OCI-LY3 (cell line): ENCODE measurements at regions not wholly inside any gene's neighbourhood (a gene's known extent, or its start where the extent isn't known, plus 50 kb on each side); places are given as distances from the start of the nearest gene placed in this dataset.

Source experiments
- H2AFZ ChIP-seq: fragments of 200-600, 300-600 bp; shearing (Covaris generic); 2 replicates; pipeline ENCODE4 v1.6.0; 2014; ENCODE audit warnings: antibody characterized with exemption, low read depth, low read length
- H3K27ac ChIP-seq: fragments of 200-600, 300-600 bp; sonication (generic); 2 replicates; pipeline ENCODE4 v1.5.1; 2014; ENCODE audit warnings: mild to moderate bottlenecking, low read length, moderate library complexity, mixed read lengths
- H3K27me3 ChIP-seq: fragments of 200-600, 300-600 bp; sonication (generic); 2 replicates; pipeline ENCODE4 v1.6.1; 2014; ENCODE audit warnings: low read depth, low read length, mixed read lengths
- H3K36me3 ChIP-seq: fragments of 200-600, 300-600 bp; sonication (generic); replicated peaks from 2 replicates; pipeline ENCODE3; 2014; ENCODE audit warnings: low read depth, low read length, mixed read lengths
- H3K4me1 ChIP-seq: fragments of 300-600, 200-600 bp; sonication (generic); 2 replicates; pipeline ENCODE4 v1.6.1; 2014; ENCODE audit warnings: low read length, mixed read lengths
- H3K4me2 ChIP-seq: fragments of 200-600, 300-600 bp; sonication (generic); 2 replicates; pipeline ENCODE4 v1.6.1; 2014; ENCODE audit warnings: low read length, mixed read lengths
- H3K4me3 ChIP-seq: fragments of 300-600, 200-600 bp; sonication (generic); 2 replicates; pipeline ENCODE4 v1.5.1; 2014; ENCODE audit warnings: antibody characterized with exemption, mild to moderate bottlenecking, low read length, moderate library complexity
- H3K79me2 ChIP-seq: fragments of 300-600, 200-600 bp; shearing (Covaris generic); 2 replicates; pipeline ENCODE4 v1.6.1; 2014; ENCODE audit warnings: mild to moderate bottlenecking, low read length, mixed read lengths
- H3K9ac ChIP-seq: fragments of 300-600, 200-600 bp; shearing (Covaris generic); 2 replicates; pipeline ENCODE4 v1.6.0; 2014; ENCODE audit warnings: mild to moderate bottlenecking, low read length, moderate library complexity
- H3K9me3 ChIP-seq: fragments of 200-600, 300-600 bp; shearing (Covaris generic); 2 replicates; pipeline ENCODE4 v1.6.1; 2014; ENCODE audit warnings: low read length, mixed read lengths; ENCODE audit not compliant: insufficient read depth
- H4K20me1 ChIP-seq: fragments of 200-600, 300-600 bp; sonication (generic); 2 replicates; pipeline ENCODE4 v1.6.1; 2016; ENCODE audit warnings: low read length, mixed read lengths; ENCODE audit not compliant: insufficient read depth
- EZH2phosphoT487 ChIP-seq: fragments of 200-600 bp; shearing (Covaris generic); IDR thresholded peaks from 2 replicates; pipeline ENCODE4 v1.6.1; 2018; ENCODE audit warnings: antibody characterized with exemption, mixed run types, low read depth
- TF ChIP-seq, protein P1 (sequence below): fragments of 200-600, 300-600 bp; sonication (generic); IDR thresholded peaks from 2 replicates; pipeline ENCODE4 v1.5.1; 2014; ENCODE audit warnings: antibody characterized with exemption, low read length, low read depth

DNA sequence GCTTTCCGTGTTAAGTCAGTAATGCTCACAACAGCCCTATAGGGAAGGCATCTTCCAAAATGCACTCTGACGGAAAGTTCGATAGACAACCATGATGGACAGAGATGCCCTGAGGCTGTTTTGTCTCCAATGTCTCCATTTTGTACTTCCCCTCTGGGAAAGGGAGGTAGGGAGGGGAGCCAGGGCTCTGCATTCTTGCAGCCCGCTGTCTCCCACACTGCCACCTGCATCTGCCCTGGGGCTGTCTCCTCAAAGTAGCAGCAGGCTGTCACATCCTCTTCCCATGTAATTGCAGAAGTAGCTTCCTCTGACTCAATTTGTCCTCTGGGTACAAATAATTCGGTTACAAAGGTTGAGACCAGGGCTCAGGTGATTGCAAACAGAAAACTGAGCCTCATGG is 131.4 kb downstream of the GPAM start:
- H3K9me3 ChIP-seq: no peaks in the 10 kb centered on the region
- H3K27me3 ChIP-seq: no peaks in the 10 kb centered on the region
- no peaks in the 10 kb centered on the region for H3K36me3 ChIP-seq
- no peak overlapping the region for H3K27ac ChIP-seq
- H3K9ac ChIP-seq: no peak overlapping the region
- no peaks in the 10 kb centered on the region for H4K20me1 ChIP-seq
- no peaks in the 10 kb centered on the region for H3K4me1 ChIP-seq
- no peak overlapping the region for H3K4me3 ChIP-seq
- no peak overlapping the region for H3K4me2 ChIP-seq
- no peak for TF ChIP-seq EZH2phosphoT487
- TF ChIP-seq, protein P1, sequence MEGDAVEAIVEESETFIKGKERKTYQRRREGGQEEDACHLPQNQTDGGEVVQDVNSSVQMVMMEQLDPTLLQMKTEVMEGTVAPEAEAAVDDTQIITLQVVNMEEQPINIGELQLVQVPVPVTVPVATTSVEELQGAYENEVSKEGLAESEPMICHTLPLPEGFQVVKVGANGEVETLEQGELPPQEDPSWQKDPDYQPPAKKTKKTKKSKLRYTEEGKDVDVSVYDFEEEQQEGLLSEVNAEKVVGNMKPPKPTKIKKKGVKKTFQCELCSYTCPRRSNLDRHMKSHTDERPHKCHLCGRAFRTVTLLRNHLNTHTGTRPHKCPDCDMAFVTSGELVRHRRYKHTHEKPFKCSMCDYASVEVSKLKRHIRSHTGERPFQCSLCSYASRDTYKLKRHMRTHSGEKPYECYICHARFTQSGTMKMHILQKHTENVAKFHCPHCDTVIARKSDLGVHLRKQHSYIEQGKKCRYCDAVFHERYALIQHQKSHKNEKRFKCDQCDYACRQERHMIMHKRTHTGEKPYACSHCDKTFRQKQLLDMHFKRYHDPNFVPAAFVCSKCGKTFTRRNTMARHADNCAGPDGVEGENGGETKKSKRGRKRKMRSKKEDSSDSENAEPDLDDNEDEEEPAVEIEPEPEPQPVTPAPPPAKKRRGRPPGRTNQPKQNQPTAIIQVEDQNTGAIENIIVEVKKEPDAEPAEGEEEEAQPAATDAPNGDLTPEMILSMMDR: no peak
- H2AFZ ChIP-seq: no peak overlapping the region
- H3K79me2 ChIP-seq: no peaks in the 10 kb centered on the region

- no peak overlapping the region for H3K27ac ChIP-seq
These were observed 129.7 kb downstream of the GPAM start for GRCh38 chr10:112053895-112054294.

GRCh38 chr10:112054516-112054915 is 129.0 kb downstream of the GPAM start:
- Histone ChIP-seq H3K79me2 (no peaks in the 10 kb centered on the region), H4K20me1 (no peaks in the 10 kb centered on the region), H3K4me1 (no peaks in the 10 kb centered on the region), H3K27me3 (no peaks in the 10 kb centered on the region), H3K4me2 (no peak overlapping the region), H3K9ac (no peak overlapping the region), H2AFZ (no peak overlapping the region), H3K4me3 (no peak overlapping the region), H3K36me3 (no peaks in the 10 kb centered on the region), H3K9me3 (no peaks in the 10 kb centered on the region), H3K27ac (no peak overlapping the region)
- TF ChIP-seq, protein P1: no peak
- no peak for TF ChIP-seq EZH2phosphoT487

More at GRCh38 chr10:112053895-112054294, 129.7 kb downstream of the GPAM start:
- H3K4me2 ChIP-seq: no peak overlapping the region
- H3K4me1 ChIP-seq: no peaks in the 10 kb centered on the region
- H3K9ac ChIP-seq: no peak overlapping the region
- no peak overlapping the region for H2AFZ ChIP-seq
- no peaks in the 10 kb centered on the region for H3K79me2 ChIP-seq
- no peaks in the 10 kb centered on the region for H3K36me3 ChIP-seq
- TF ChIP-seq EZH2phosphoT487: no peak
- no peaks in the 10 kb centered on the region for H3K9me3 ChIP-seq
- no peaks in the 10 kb centered on the region for H4K20me1 ChIP-seq
- no peak overlapping the region for H3K4me3 ChIP-seq
- H3K27me3 ChIP-seq: no peaks in the 10 kb centered on the region

- Histone ChIP-seq H3K9me3 (no peaks in the 10 kb centered on the region), H3K36me3 (no peaks in the 10 kb centered on the region), H3K4me1 (no peaks in the 10 kb centered on the region), H3K27me3 (no peaks in the 10 kb centered on the region), H3K9ac (no peak overlapping the region), H3K27ac (no peak overlapping the region), H4K20me1 (no peaks in the 10 kb centered on the region), H3K79me2 (no peaks in the 10 kb centered on the region), H2AFZ (no peak overlapping the region), H3K4me3 (no peak overlapping the region), H3K4me2 (no peak overlapping the region)
- TF ChIP-seq, protein P1: no peak
- no peak for TF ChIP-seq EZH2phosphoT487
These were observed 126.5 kb downstream of the GPAM start for GRCh38 chr10:112057072-112057471.

- H3K9ac ChIP-seq: no peak overlapping the region
- no peaks in the 10 kb centered on the region for H3K27me3 ChIP-seq
- H2AFZ ChIP-seq: no peak overlapping the region
- H3K4me1 ChIP-seq: no peaks in the 10 kb centered on the region
- H3K4me2 ChIP-seq: no peak overlapping the region
- H3K79me2 ChIP-seq: no peaks in the 10 kb centered on the region
- H3K9me3 ChIP-seq: no peaks in the 10 kb centered on the region
- no peak overlapping the region for H3K4me3 ChIP-seq
- H3K27ac ChIP-seq: no peak overlapping the region
- no peaks in the 10 kb centered on the region for H4K20me1 ChIP-seq
- no peaks in the 10 kb centered on the region for H3K36me3 ChIP-seq
- TF ChIP-seq EZH2phosphoT487: no peak
- TF ChIP-seq, protein P1: no peak
These were observed 124.3 kb downstream of the GPAM start for GRCh38 chr10:112059220-112059619.
